Activated naive CD8-positive, alpha-beta T cell treated with anti-CD3 and anti-CD28 coated beads, Interleukin-2, amount 50 U/mL, for 24 hours (primary cell): ENCODE measurements at regions not wholly inside any gene's neighbourhood (a gene's known extent, or its start where the extent isn't known, plus 50 kb on each side); places are given as distances from the start of the nearest gene placed in this dataset.

Source experiments
- ATAC-seq: fragments of 150-1000 bp; cut with Tn5 transposase; one replicate; pipeline ENCODE4 v1.10.0; 2021
- DNase-seq: peaks from one replicate; pipeline ENCODE4 v3.0.0; 2021
- H3K27ac Mint-ChIP-seq: one replicate; pipeline ENCODE4 v1.8.0; 2021; ENCODE audit warnings: mild to moderate bottlenecking, mixed read lengths
- H3K27me3 Mint-ChIP-seq: one replicate; pipeline ENCODE4 v1.8.0; 2021; ENCODE audit warnings: mixed read lengths
- H3K36me3 Mint-ChIP-seq: one replicate; pipeline ENCODE4 v1.8.0; 2021; ENCODE audit warnings: low read depth, mixed read lengths
- H3K4me1 Mint-ChIP-seq: one replicate; pipeline ENCODE4 v1.8.0; 2021; ENCODE audit warnings: mixed read lengths
- H3K4me3 Mint-ChIP-seq: one replicate; pipeline ENCODE4 v1.8.0; 2021; ENCODE audit warnings: mild to moderate bottlenecking, moderate library complexity, mixed read lengths
- H3K9me3 Mint-ChIP-seq: one replicate; pipeline ENCODE4 v1.8.0; 2021; ENCODE audit warnings: mixed read lengths

- H3K27me3 Mint-ChIP-seq, result no peaks in the 10 kb centered on the region
Measured at GRCh38 chr11:104225047-104225446, 61.1 kb upstream of the PDGFD start.

DNA sequence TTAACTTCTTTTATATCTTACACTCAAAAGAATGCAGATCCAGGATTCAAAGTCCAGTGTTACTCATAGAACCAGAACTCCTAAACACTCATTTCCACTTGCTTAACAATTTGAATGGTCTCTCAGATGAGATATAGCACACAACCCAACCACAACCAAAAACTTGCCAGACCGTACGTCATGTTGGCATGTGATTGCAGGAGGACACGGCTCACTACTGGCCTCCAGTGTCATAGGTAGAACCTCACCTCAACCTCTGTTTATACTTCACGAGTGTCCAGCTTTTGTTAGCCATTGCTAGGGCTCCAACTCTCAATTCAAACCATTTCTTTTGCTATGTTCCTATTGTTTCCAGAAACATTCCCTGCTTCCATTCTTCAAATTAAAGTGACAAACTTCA lies 58.5 kb upstream of the PDGFD start:
- no peak overlapping the region for H3K4me3 Mint-ChIP-seq
- no peaks in the 10 kb centered on the region for H3K27me3 Mint-ChIP-seq
- no peak for ATAC-seq
- no peaks in the 10 kb centered on the region for H3K4me1 Mint-ChIP-seq
- no peak overlapping the region for H3K27ac Mint-ChIP-seq
- H3K36me3 Mint-ChIP-seq, result no peaks in the 10 kb centered on the region
- no peak for DNase-seq
- H3K9me3 Mint-ChIP-seq, result peaks cover 3% of the 10 kb centered on the region

More at GRCh38 chr11:104225047-104225446, 61.1 kb upstream of the PDGFD start:
- no peak for DNase-seq
- Mint-ChIP-seq H3K27ac (no peak overlapping the region), H3K4me1 (no peaks in the 10 kb centered on the region), H3K9me3 (peaks cover 3% of the 10 kb centered on the region), H3K4me3 (no peak overlapping the region), H3K36me3 (no peaks in the 10 kb centered on the region)
- ATAC-seq, result no peak

- ATAC-seq (no peak), DNase-seq (no peak)
- H3K27me3 Mint-ChIP-seq, result no peaks in the 10 kb centered on the region
- peaks cover 9% of the 10 kb centered on the region for H3K9me3 Mint-ChIP-seq
- H3K27ac Mint-ChIP-seq, result no peak overlapping the region
- H3K36me3 Mint-ChIP-seq, result no peaks in the 10 kb centered on the region
- no peaks in the 10 kb centered on the region for H3K4me1 Mint-ChIP-seq
- H3K4me3 Mint-ChIP-seq, result no peak overlapping the region
Measured at GRCh38 chr11:104221455-104221854, 57.5 kb upstream of the PDGFD start.

- Mint-ChIP-seq H3K9me3 (peaks cover 17% of the 10 kb centered on the region), H3K27me3 (no peaks in the 10 kb centered on the region), H3K36me3 (no peaks in the 10 kb centered on the region), H3K4me3 (no peak overlapping the region), H3K4me1 (no peaks in the 10 kb centered on the region), H3K27ac (no peak overlapping the region)
- no peak for ATAC-seq
- DNase-seq, result no peak
Measured at GRCh38 chr11:104219096-104219495, 55.1 kb upstream of the PDGFD start.

- Mint-ChIP-seq H3K27ac (no peak overlapping the region), H3K36me3 (no peaks in the 10 kb centered on the region)
Measured at GRCh38 chr11:104214517-104214916, 50.6 kb upstream of the PDGFD start.

More at GRCh38 chr11:104214517-104214916, 50.6 kb upstream of the PDGFD start:
- no peaks in the 10 kb centered on the region for H3K4me1 Mint-ChIP-seq
- ATAC-seq, result no peak
- H3K9me3 Mint-ChIP-seq, result peaks cover 22% of the 10 kb centered on the region
- H3K4me3 Mint-ChIP-seq, result no peak overlapping the region
- no peak for DNase-seq
- H3K27me3 Mint-ChIP-seq, result no peaks in the 10 kb centered on the region
